ENCODE measurements at regions not wholly inside any gene's neighbourhood (a gene's known extent, or its start where the extent isn't known, plus 50 kb on each side); places are given as distances from the start of the nearest gene placed in this dataset.

DNA sequence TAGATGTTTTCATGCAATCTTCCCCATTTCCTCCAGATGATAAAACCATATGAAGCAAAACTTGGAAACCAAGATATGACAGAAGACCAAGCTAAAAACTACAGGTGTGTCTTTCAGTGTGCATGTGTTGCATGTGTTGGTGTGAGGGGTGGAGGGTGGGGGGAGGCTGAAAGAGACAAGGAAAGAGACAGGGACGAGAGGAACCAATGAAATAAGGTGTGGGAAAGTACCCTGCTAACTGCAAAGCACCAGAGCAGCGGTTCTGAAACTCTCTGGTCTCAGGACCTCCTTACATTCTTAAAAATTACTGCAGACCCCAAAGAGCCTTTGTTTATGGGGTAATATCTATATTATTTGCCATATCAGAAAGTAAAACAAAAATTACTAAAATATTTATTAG is 87.4 kb upstream of the HIVEP3 start:
- no peak for TF ChIP-seq POLR2A (IDR thresholded peaks at IDR 0.05)
- TF ChIP-seq, protein P1, sequence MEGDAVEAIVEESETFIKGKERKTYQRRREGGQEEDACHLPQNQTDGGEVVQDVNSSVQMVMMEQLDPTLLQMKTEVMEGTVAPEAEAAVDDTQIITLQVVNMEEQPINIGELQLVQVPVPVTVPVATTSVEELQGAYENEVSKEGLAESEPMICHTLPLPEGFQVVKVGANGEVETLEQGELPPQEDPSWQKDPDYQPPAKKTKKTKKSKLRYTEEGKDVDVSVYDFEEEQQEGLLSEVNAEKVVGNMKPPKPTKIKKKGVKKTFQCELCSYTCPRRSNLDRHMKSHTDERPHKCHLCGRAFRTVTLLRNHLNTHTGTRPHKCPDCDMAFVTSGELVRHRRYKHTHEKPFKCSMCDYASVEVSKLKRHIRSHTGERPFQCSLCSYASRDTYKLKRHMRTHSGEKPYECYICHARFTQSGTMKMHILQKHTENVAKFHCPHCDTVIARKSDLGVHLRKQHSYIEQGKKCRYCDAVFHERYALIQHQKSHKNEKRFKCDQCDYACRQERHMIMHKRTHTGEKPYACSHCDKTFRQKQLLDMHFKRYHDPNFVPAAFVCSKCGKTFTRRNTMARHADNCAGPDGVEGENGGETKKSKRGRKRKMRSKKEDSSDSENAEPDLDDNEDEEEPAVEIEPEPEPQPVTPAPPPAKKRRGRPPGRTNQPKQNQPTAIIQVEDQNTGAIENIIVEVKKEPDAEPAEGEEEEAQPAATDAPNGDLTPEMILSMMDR (IDR thresholded peaks at IDR 0.05), result no peak
